ENCODE measurements at regions not wholly inside any gene's neighbourhood (a gene's known extent, or its start where the extent isn't known, plus 50 kb on each side); places are given as distances from the start of the nearest gene placed in this dataset.
"Not testable (repeated sequence)": the region's sequence is repeated elsewhere in the genome, so short reads cannot be mapped to it uniquely, and the experiment has no call there.

DNA sequence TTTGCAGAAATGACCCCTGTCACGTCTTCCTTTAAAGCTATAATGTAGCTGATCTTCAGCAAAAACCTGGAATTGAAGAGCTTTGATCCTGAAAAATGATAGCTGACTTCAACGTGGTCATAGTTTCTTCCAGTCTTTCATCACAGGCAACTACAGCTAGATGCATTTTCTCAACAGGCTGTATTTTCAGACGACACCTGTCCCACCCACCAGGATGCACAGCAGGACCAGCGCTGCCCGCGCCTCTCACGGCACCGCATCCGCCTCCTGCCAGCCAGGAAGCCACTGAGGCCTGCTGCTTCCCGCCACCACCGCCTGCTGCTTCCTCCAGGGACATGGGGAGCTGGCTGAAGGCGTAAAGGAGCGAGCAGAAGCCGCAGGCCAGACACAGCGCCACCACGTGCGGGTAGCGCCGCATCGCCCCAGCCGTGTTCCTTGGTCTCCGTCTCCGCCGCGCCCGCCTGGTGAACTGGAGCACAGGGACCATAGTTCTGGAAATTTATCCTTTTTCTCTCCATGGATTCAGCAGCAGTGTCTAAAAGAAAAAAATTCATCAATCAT, 215.7 kb downstream of the POTED start:
- ATAC-seq; H3K27me3 Mint-ChIP-seq (ENCODE audit: low read depth); CTCF ChIA-PET; H3K36me3 Mint-ChIP-seq (ENCODE audit: low read depth); H3K9me3 Mint-ChIP-seq (ENCODE audit: insufficient read depth); H3K27ac Mint-ChIP-seq; H3K4me3 Mint-ChIP-seq; DNase-seq; H3K4me1 Mint-ChIP-seq (ENCODE audit: low read depth); POLR2A ChIA-PET: not testable (repeated sequence)

DNA sequence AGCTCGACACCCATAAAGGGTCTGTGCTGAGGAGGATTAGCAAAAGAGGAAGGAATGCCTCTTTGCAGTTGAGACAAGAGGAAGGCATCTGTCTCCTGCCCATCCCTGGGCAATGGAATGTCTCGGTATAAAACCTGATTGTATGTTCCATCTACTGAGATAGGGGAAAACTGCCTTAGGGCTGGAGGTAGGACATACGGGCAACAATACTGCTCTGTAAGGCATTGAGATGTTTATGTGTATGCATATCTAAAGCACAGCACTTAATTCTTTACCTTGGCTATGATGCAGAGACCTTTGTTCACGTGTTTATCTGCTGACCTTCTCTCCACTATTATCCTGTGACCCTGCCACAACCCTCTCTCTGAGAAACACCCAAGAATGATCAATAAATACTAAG, 210.7 kb downstream of the POTED start:
- H3K4me3 Mint-ChIP-seq; H3K36me3 Mint-ChIP-seq (ENCODE audit: low read depth); POLR2A ChIA-PET; H3K27me3 Mint-ChIP-seq (ENCODE audit: low read depth); H3K9me3 Mint-ChIP-seq (ENCODE audit: insufficient read depth); ATAC-seq; H3K27ac Mint-ChIP-seq; CTCF ChIA-PET; DNase-seq; H3K4me1 Mint-ChIP-seq (ENCODE audit: low read depth): not testable (repeated sequence)

- H3K4me1 Mint-ChIP-seq (ENCODE audit: low read depth); H3K4me3 Mint-ChIP-seq; H3K27ac Mint-ChIP-seq; DNase-seq; POLR2A ChIA-PET; CTCF ChIA-PET; ATAC-seq; H3K27me3 Mint-ChIP-seq (ENCODE audit: low read depth); H3K9me3 Mint-ChIP-seq (ENCODE audit: insufficient read depth); H3K36me3 Mint-ChIP-seq (ENCODE audit: low read depth): not testable (repeated sequence)
Observed at GRCh38 chr21:13812191-13812590, 202.6 kb downstream of the POTED start.

- H3K27me3 Mint-ChIP-seq (ENCODE audit: low read depth); H3K27ac Mint-ChIP-seq; H3K36me3 Mint-ChIP-seq (ENCODE audit: low read depth); H3K9me3 Mint-ChIP-seq (ENCODE audit: insufficient read depth); DNase-seq; POLR2A ChIA-PET; CTCF ChIA-PET; H3K4me1 Mint-ChIP-seq (ENCODE audit: low read depth); ATAC-seq; H3K4me3 Mint-ChIP-seq: not testable (repeated sequence)
Observed at GRCh38 chr21:13810559-13810958, 201.0 kb downstream of the POTED start.

- ATAC-seq; H3K9me3 Mint-ChIP-seq (ENCODE audit: insufficient read depth); POLR2A ChIA-PET; H3K36me3 Mint-ChIP-seq (ENCODE audit: low read depth); DNase-seq; CTCF ChIA-PET; H3K4me1 Mint-ChIP-seq (ENCODE audit: low read depth); H3K27me3 Mint-ChIP-seq (ENCODE audit: low read depth); H3K4me3 Mint-ChIP-seq; H3K27ac Mint-ChIP-seq: not testable (repeated sequence)
Observed at GRCh38 chr21:13806444-13806843, 196.9 kb downstream of the POTED start.

- CTCF ChIA-PET; H3K4me1 Mint-ChIP-seq (ENCODE audit: low read depth); POLR2A ChIA-PET; H3K4me3 Mint-ChIP-seq; DNase-seq; H3K36me3 Mint-ChIP-seq (ENCODE audit: low read depth); H3K9me3 Mint-ChIP-seq (ENCODE audit: insufficient read depth); H3K27me3 Mint-ChIP-seq (ENCODE audit: low read depth); ATAC-seq; H3K27ac Mint-ChIP-seq: not testable (repeated sequence)
Observed at GRCh38 chr21:13802757-13803156, 193.2 kb downstream of the POTED start.
